Thoracic aorta (tissue), 2 donors: ENCODE measurements at regions not wholly inside any gene's neighbourhood (a gene's known extent, or its start where the extent isn't known, plus 50 kb on each side); places are given as distances from the start of the nearest gene placed in this dataset.
"Not testable (repeated sequence)": the region's sequence is repeated elsewhere in the genome, so short reads cannot be mapped to it uniquely, and the experiment has no call there.

Source experiments
- ATAC-seq: fragments of 150-250 bp; one replicate; pipeline ENCODE4 v1.8.0; 2017; ENCODE audit warnings: low read depth; ENCODE audit not compliant: insufficient number of reproducible peaks, low FRiP score
- DNase-seq: peaks from one replicate; pipeline ENCODE4 v3.0.0-alpha.2; 2020; ENCODE audit warnings: low spot score
- H3K27ac ChIP-seq, 2 donors: fragments of 200-600 bp; sonication (generic); 1 replicate in 1 of 2; 2 replicates in 1 of 2; pipeline ENCODE4 v1.5.1; 2016; ENCODE audit warnings: mild to moderate bottlenecking in 2 of 2, moderate library complexity in 2 of 2
- H3K27me3 ChIP-seq: fragments of 200-600 bp; sonication (generic); replicated peaks from 2 replicates; pipeline ENCODE4 v1.6.0; 2016; ENCODE audit warnings: mild to moderate bottlenecking; ENCODE audit not compliant: insufficient read depth
- H3K36me3 ChIP-seq: fragments of 200-600 bp; sonication (generic); one replicate; pipeline ENCODE4 v1.5.1; 2016
- H3K4me1 ChIP-seq, 2 donors: fragments of 200-600 bp; sonication (generic); 1 replicate in 1 of 2; 2 replicates in 1 of 2; pipeline versions ENCODE4 v1.5.1 to v1.6.0; 2016; ENCODE audit warnings: low read depth in 2 of 2, mild to moderate bottlenecking in 1 of 2; ENCODE audit not compliant: control insufficient read depth in 1 of 2
- H3K4me3 ChIP-seq: fragments of 200-600 bp; sonication (generic); 2 replicates; pipeline ENCODE4 v1.5.1; 2016; ENCODE audit warnings: mild to moderate bottlenecking
- H3K9me3 ChIP-seq: fragments of 200-600 bp; sonication (generic); 2 replicates; pipeline ENCODE4 v1.5.1; 2016
- TF ChIP-seq, protein P1 (sequence below): fragments of 200-600 bp; sonication (generic); IDR thresholded peaks from one replicate; pipeline ENCODE4 v1.5.1; 2019; ENCODE audit warnings: antibody characterized with exemption

DNA sequence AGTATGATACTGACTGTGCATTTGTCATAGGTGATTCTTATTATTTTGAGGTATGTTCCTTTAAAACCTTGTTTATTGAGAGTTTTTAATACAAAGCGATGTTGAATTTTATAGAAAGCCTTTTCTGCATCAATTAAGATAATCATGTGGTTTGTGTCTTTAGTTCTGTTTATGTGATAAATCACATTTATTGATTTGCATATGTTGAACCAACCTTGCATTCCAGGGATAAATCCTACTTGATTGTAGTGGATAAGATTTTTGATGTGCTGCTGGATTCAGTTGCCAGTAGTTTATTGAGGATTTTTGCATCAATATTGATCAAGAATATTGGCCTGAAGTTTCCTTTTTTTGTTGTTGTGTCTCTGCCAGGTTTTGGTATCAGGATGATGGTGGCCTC lies 158.0 kb downstream of the CENPF start:
- Histone ChIP-seq H3K4me1 (no peaks in the 10 kb centered on the region), H3K36me3 (no peaks in the 10 kb centered on the region), H3K4me3 (no peak overlapping the region), H3K9me3 (peaks cover 12% of the 10 kb centered on the region), H3K27me3 (no peaks in the 10 kb centered on the region), H3K27ac (no peak overlapping the region)
- DNase-seq (no peak), ATAC-seq (no peak)
- TF ChIP-seq, protein P1, sequence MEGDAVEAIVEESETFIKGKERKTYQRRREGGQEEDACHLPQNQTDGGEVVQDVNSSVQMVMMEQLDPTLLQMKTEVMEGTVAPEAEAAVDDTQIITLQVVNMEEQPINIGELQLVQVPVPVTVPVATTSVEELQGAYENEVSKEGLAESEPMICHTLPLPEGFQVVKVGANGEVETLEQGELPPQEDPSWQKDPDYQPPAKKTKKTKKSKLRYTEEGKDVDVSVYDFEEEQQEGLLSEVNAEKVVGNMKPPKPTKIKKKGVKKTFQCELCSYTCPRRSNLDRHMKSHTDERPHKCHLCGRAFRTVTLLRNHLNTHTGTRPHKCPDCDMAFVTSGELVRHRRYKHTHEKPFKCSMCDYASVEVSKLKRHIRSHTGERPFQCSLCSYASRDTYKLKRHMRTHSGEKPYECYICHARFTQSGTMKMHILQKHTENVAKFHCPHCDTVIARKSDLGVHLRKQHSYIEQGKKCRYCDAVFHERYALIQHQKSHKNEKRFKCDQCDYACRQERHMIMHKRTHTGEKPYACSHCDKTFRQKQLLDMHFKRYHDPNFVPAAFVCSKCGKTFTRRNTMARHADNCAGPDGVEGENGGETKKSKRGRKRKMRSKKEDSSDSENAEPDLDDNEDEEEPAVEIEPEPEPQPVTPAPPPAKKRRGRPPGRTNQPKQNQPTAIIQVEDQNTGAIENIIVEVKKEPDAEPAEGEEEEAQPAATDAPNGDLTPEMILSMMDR, result no peak

- Histone ChIP-seq H3K4me1 (no peaks in the 10 kb centered on the region), H3K27ac (no peak overlapping the region), H3K9me3 (peaks cover 12% of the 10 kb centered on the region), H3K36me3 (no peaks in the 10 kb centered on the region), H3K27me3 (no peaks in the 10 kb centered on the region), H3K4me3 (no peak overlapping the region)
- DNase-seq, result no peak
- no peak for ATAC-seq
- TF ChIP-seq, protein P1, result no peak
Observed at GRCh38 chr1:214762902-214763301, 159.9 kb downstream of the CENPF start.

DNA sequence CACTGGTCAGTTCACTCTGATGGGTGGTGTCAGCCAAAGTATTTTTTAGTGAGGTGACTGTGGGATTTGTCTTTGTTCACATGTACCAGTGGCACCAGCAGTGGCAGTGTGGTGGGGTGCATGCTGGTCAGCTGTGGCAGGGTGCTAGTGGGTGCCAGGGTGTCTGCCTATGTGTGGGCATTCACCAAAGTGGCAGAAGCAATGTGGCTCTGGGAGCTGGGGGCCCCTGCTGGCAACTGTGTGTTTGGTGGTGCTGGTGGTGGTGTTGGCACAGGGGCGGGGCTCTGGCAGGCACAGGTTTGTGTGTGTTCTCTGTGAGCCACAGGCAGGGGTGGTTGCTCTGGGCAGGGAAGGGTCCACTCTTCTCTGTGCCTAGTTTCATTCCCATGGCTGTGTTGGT lies 161.5 kb downstream of the CENPF start:
- no peak overlapping the region for H3K4me3 ChIP-seq
- no peaks in the 10 kb centered on the region for H3K36me3 ChIP-seq
- ATAC-seq, result no peak
- H3K27me3 ChIP-seq, result no peaks in the 10 kb centered on the region
- DNase-seq, result no peak
- peaks cover 12% of the 10 kb centered on the region for H3K9me3 ChIP-seq
- H3K27ac ChIP-seq, result no peak overlapping the region
- H3K4me1 ChIP-seq, result no peaks in the 10 kb centered on the region
- TF ChIP-seq, protein P1, result no peak

DNA sequence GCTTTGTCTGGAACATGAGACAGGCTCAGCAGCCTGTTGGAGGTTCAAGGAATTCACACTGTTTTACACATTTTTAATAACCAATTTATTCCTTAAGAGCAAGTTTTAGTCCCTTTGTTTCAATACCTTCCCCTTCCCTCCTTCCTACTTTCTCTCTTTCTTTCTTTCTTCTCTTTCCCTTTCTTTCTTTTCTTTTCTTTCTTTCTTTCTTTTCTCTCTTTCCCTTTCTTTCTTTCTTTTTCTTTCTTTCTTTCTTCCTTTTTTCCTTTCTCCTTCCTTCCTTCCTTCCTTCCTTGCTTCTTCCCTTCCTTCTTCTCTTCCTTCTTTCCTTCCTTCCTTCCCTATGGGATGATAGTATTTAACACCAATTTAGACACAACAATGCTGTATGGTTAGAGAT lies 164.2 kb downstream of the CENPF start:
- TF ChIP-seq, protein P1, result no peak
- DNase-seq (no peak), ATAC-seq (no peak)
- H3K27ac ChIP-seq, result no peak overlapping the region
- no peaks in the 10 kb centered on the region for H3K27me3 ChIP-seq
- no peaks in the 10 kb centered on the region for H3K4me1 ChIP-seq
- no peaks in the 10 kb centered on the region for H3K9me3 ChIP-seq
- H3K4me3 ChIP-seq, result no peak overlapping the region
- no peaks in the 10 kb centered on the region for H3K36me3 ChIP-seq

DNA sequence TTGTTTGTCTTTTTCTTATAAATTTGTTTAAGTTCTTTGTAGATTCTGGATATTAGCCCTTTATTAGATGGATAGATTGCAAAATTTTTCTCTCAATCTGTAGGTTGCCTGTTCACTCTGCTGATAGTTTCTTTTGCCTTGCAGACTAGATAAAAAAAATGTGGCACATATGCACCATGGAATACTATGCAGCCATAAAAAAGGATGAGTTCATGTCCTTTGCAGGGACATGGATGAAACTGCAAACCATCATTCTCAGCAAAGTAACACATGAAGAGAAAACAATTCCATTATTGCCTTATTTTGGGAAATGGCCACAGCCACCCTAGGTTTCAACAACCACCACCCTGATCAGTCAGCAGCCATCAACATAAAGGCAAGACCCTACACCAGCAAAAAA lies 166.7 kb downstream of the CENPF start:
- not testable (repeated sequence) for H3K27ac ChIP-seq, ATAC-seq, DNase-seq, H3K27me3 ChIP-seq, H3K4me3 ChIP-seq, H3K4me1 ChIP-seq, H3K36me3 ChIP-seq, H3K9me3 ChIP-seq

GRCh38 chr1:214777364-214777763 lies 174.4 kb downstream of the CENPF start:
- TF ChIP-seq, protein P1, result no peak
- no peak for ATAC-seq
- no peak for DNase-seq

More at GRCh38 chr1:214777364-214777763, 174.4 kb downstream of the CENPF start:
- no peak overlapping the region for H3K4me3 ChIP-seq
- H3K9me3 ChIP-seq, result no peaks in the 10 kb centered on the region
- H3K27ac ChIP-seq, result no peak overlapping the region
- H3K4me1 ChIP-seq, result no peaks in the 10 kb centered on the region
- H3K27me3 ChIP-seq, result no peaks in the 10 kb centered on the region
- no peaks in the 10 kb centered on the region for H3K36me3 ChIP-seq
